Fibroblast of lung (primary cell): ENCODE measurements at regions not wholly inside any gene's neighbourhood (a gene's known extent, or its start where the extent isn't known, plus 50 kb on each side); places are given as distances from the start of the nearest gene placed in this dataset.

Experiments used
- CTCF ChIP-seq, 2 donors: IDR thresholded peaks in 1 of 2; conservative IDR thresholded peaks in 1 of 2; 1 replicate in 1 of 2; 2 replicates in 1 of 2; pipeline ENCODE4 v1.5.1; 2011 to 2012; ENCODE audit warnings: low read length in 2 of 2, control low read depth in 1 of 2, inconsistent platforms in 1 of 2, low read depth in 1 of 2, mild to moderate bottlenecking in 1 of 2
- EZH2 ChIP-seq: IDR thresholded peaks from 2 replicates; pipeline ENCODE4 v1.5.1; 2012; ENCODE audit warnings: low read length, control low read depth, mild to moderate bottlenecking; ENCODE audit errors: missing control alignments

- TF ChIP-seq CTCF (conservative IDR thresholded peaks at IDR 0.05 in 1 of 2, IDR thresholded peaks at IDR 0.05 in 1 of 2; ENCODE audit: low read depth in 1 of 2, low read length in 2 of 2) (no peak), EZH2 (no peak)
These were observed 113.2 kb downstream of the MIAT start for GRCh38 chr22:26770624-26771023.
